Fibroblast of lung (primary cell): ENCODE measurements at regions not wholly inside any gene's neighbourhood (a gene's known extent, or its start where the extent isn't known, plus 50 kb on each side); places are given as distances from the start of the nearest gene placed in this dataset.

Source experiments
- DNase-seq, 2 donors: peaks; one replicate each; pipeline versions ENCODE4 v3.0.0 to v3.0.0-alpha.2; 2010; ENCODE audit warnings: low read depth in 2 of 2
- H2AFZ ChIP-seq: 2 replicates; pipeline ENCODE4 v1.5.1; 2012; ENCODE audit warnings: low read length, control low read depth, inconsistent platforms
- H3K27ac ChIP-seq: 2 replicates; pipeline ENCODE4 v1.5.1; 2011; ENCODE audit warnings: low read length, control low read depth; ENCODE audit not compliant: insufficient read depth
- H3K27me3 ChIP-seq: 2 replicates; pipeline ENCODE4 v1.5.1; 2011; ENCODE audit warnings: mild to moderate bottlenecking, low read length; ENCODE audit not compliant: control insufficient read depth, insufficient read depth
- H3K36me3 ChIP-seq: 2 replicates; pipeline ENCODE4 v1.5.1; 2011; ENCODE audit warnings: low read length; ENCODE audit not compliant: control insufficient read depth, insufficient read depth
- H3K4me1 ChIP-seq: 2 replicates; pipeline ENCODE4 v1.5.1; 2011; ENCODE audit warnings: low read length; ENCODE audit not compliant: control insufficient read depth, insufficient read depth; ENCODE audit errors: extremely low read depth
- H3K4me2 ChIP-seq: 2 replicates; pipeline ENCODE4 v1.5.1; 2011; ENCODE audit warnings: low read length, control low read depth; ENCODE audit not compliant: insufficient read depth; ENCODE audit errors: extremely low read depth
- H3K4me3 ChIP-seq, 4 experiments: fragments of 200-600 bp in 1 of 4; sonication (generic) in 1 of 4; replicated peaks in 1 of 4; 2 replicates each; pipeline ENCODE4 v1.5.1; 2011 to 2016; ENCODE audit warnings: low read length in 4 of 4, low read depth in 3 of 4, mild to moderate bottlenecking in 3 of 4, control low read depth in 2 of 4, inconsistent platforms in 1 of 4, mixed read lengths in 1 of 4; ENCODE audit not compliant: insufficient read depth in 1 of 4; ENCODE audit errors: control extremely low read depth in 1 of 4
- H3K79me2 ChIP-seq: 2 replicates; pipeline ENCODE4 v1.5.1; 2012; ENCODE audit warnings: mild to moderate bottlenecking, low read length, inconsistent platforms; ENCODE audit not compliant: control insufficient read depth, insufficient read depth
- H3K9ac ChIP-seq: 2 replicates; pipeline ENCODE4 v1.5.1; 2011; ENCODE audit warnings: mild to moderate bottlenecking, low read length, control low read depth; ENCODE audit not compliant: insufficient read depth
- H3K9me3 ChIP-seq: 2 replicates; pipeline ENCODE4 v1.5.1; 2012; ENCODE audit warnings: low read depth, low read length; ENCODE audit not compliant: control insufficient read depth, insufficient read depth
- H4K20me1 ChIP-seq: 2 replicates; pipeline ENCODE4 v1.5.1; 2011; ENCODE audit warnings: low read length; ENCODE audit not compliant: control insufficient read depth, insufficient read depth; ENCODE audit errors: extremely low read depth
- CTCF ChIP-seq, 2 donors: IDR thresholded peaks in 1 of 2; conservative IDR thresholded peaks in 1 of 2; 1 replicate in 1 of 2; 2 replicates in 1 of 2; pipeline ENCODE4 v1.5.1; 2011 to 2012; ENCODE audit warnings: low read length in 2 of 2, control low read depth in 1 of 2, inconsistent platforms in 1 of 2, low read depth in 1 of 2, mild to moderate bottlenecking in 1 of 2
- EZH2 ChIP-seq: IDR thresholded peaks from 2 replicates; pipeline ENCODE4 v1.5.1; 2012; ENCODE audit warnings: low read length, control low read depth, mild to moderate bottlenecking; ENCODE audit errors: missing control alignments

GRCh38 chr7:136146925-136147324 is 169.8 kb upstream of the MTPN start:
- Histone ChIP-seq H3K79me2 (no peaks in the 10 kb centered on the region), H3K27me3 (no peaks in the 10 kb centered on the region), H2AFZ (no peak overlapping the region), H3K4me2 (no peak overlapping the region), H3K4me1 (no peaks in the 10 kb centered on the region), H3K9ac (no peak overlapping the region), H3K27ac (no peak overlapping the region), H3K36me3 (no peaks in the 10 kb centered on the region), H3K9me3 (no peaks in the 10 kb centered on the region), H3K4me3 (no peak overlapping the region), H4K20me1 (no peaks in the 10 kb centered on the region)
- TF ChIP-seq CTCF (conservative IDR thresholded peaks at IDR 0.05 in 1 of 2, IDR thresholded peaks at IDR 0.05 in 1 of 2; ENCODE audit: low read depth in 1 of 2, low read length in 2 of 2) (no peak), EZH2 (no peak)
- no peak for DNase-seq

- Histone ChIP-seq H3K27me3 (no peaks in the 10 kb centered on the region), H2AFZ (no peak overlapping the region), H3K27ac (no peak overlapping the region), H3K4me1 (no peaks in the 10 kb centered on the region), H3K4me3 (no peak overlapping the region), H3K9ac (no peak overlapping the region), H3K79me2 (no peaks in the 10 kb centered on the region), H3K4me2 (no peak overlapping the region), H3K36me3 (no peaks in the 10 kb centered on the region), H3K9me3 (no peaks in the 10 kb centered on the region), H4K20me1 (no peaks in the 10 kb centered on the region)
- DNase-seq = no peak
- TF ChIP-seq EZH2 (no peak), CTCF (conservative IDR thresholded peaks at IDR 0.05 in 1 of 2, IDR thresholded peaks at IDR 0.05 in 1 of 2; ENCODE audit: low read depth in 1 of 2, low read length in 2 of 2) (no peak)
Observed at GRCh38 chr7:136144182-136144581, 167.0 kb upstream of the MTPN start.

GRCh38 chr7:136143271-136143670 is 166.1 kb upstream of the MTPN start:
- no peak overlapping the region for H3K4me2 ChIP-seq
- no peak overlapping the region for H3K9ac ChIP-seq
- no peak overlapping the region for H3K4me3 ChIP-seq
- H3K4me1 ChIP-seq = no peaks in the 10 kb centered on the region
- H2AFZ ChIP-seq = no peak overlapping the region
- H3K27ac ChIP-seq = no peak overlapping the region
- no peak for TF ChIP-seq CTCF (conservative IDR thresholded peaks at IDR 0.05 in 1 of 2, IDR thresholded peaks at IDR 0.05 in 1 of 2; ENCODE audit: low read depth in 1 of 2, low read length in 2 of 2)
- no peak for TF ChIP-seq EZH2
- DNase-seq = no peak
- no peaks in the 10 kb centered on the region for H3K79me2 ChIP-seq
- H3K9me3 ChIP-seq = no peaks in the 10 kb centered on the region
- no peaks in the 10 kb centered on the region for H3K27me3 ChIP-seq
- no peaks in the 10 kb centered on the region for H3K36me3 ChIP-seq
- no peaks in the 10 kb centered on the region for H4K20me1 ChIP-seq
